Transverse colon (tissue), 4 donors: ENCODE measurements at regions not wholly inside any gene's neighbourhood (a gene's known extent, or its start where the extent isn't known, plus 50 kb on each side); places are given as distances from the start of the nearest gene placed in this dataset.

ENCODE experiments used
- DNase-seq: peaks from one replicate; pipeline ENCODE4 v3.0.0-alpha.2; 2019
- H3K27ac ChIP-seq, 4 donors: fragments of 200-600 bp; sonication (generic); 2 replicates each; pipeline ENCODE4 v1.5.1; 2016 to 2018; ENCODE audit warnings: inconsistent platforms in 4 of 4
- H3K27me3 ChIP-seq: fragments of 200-600 bp; sonication (generic); 2 replicates; pipeline ENCODE4 v1.5.1; 2017; ENCODE audit warnings: inconsistent platforms
- H3K36me3 ChIP-seq, 4 donors: fragments of 200-600 bp; sonication (generic); 2 replicates each; pipeline ENCODE4 v1.5.1; 2017 to 2019; ENCODE audit warnings: inconsistent platforms in 4 of 4
- H3K4me1 ChIP-seq, 4 donors: fragments of 200-600 bp; sonication (generic); 2 replicates each; pipeline ENCODE4 v1.5.1; 2017 to 2020; ENCODE audit warnings: inconsistent platforms in 4 of 4
- H3K4me3 ChIP-seq, 4 donors: fragments of 200-600 bp; sonication (generic); 1 replicate in 1 of 4; 2 replicates in 3 of 4; pipeline versions ENCODE4 v1.5.1 to v1.6.1; 2017 to 2019; ENCODE audit warnings: inconsistent platforms in 4 of 4
- H3K9me3 ChIP-seq, 2 donors: fragments of 200-600 bp; sonication (generic); 2 replicates each; pipeline ENCODE4 v1.5.1; 2017 to 2019; ENCODE audit warnings: inconsistent platforms in 2 of 2
- CTCF ChIP-seq, 5 experiments: fragments of 200-600 bp in 3 of 5; fragments of 450-650 bp in 2 of 5; sonication (generic) in 3 of 5; IDR thresholded peaks; 1 replicate in 2 of 5; 2 replicates in 3 of 5; pipeline ENCODE4 v1.5.1; 2016 to 2017; ENCODE audit warnings: antibody characterized with exemption in 5 of 5, inconsistent platforms in 3 of 5, mild to moderate bottlenecking in 2 of 5, moderate library complexity in 1 of 5
- EP300 ChIP-seq: sonication (generic); formaldehyde crosslinking; IDR thresholded peaks from one replicate; pipeline ENCODE4 v1.6.1; 2017; ENCODE audit warnings: antibody characterized with exemption, low read depth
- POLR2A ChIP-seq: fragments of 450-650 bp; IDR thresholded peaks from one replicate; pipeline ENCODE4 v1.6.1; 2016; ENCODE audit warnings: antibody characterized with exemption, mild to moderate bottlenecking, moderate library complexity
- POLR2AphosphoS5 ChIP-seq, 3 donors: sonication (generic); formaldehyde crosslinking; IDR thresholded peaks; one replicate each; pipeline ENCODE4 v1.6.1; 2016; ENCODE audit warnings: antibody characterized with exemption in 3 of 3
- WGBS, 2 donors: methylation state at CpG; one replicate each; pipeline ENCODE4 v1.1.5; 2018; ENCODE audit warnings: low coverage in 1 of 2; 5-methylcytosine and 5-hydroxymethylcytosine counted together
- in situ Hi-C, 4 donors: fragments of 200-750 bp; cut with MboI; loops; one replicate each; pipeline versions ENCODE4 v1.15.0 to v1.15.1; 2017; ENCODE audit warnings: low sequenced_read_pairs in 3 of 4, low pct_ligation_motif_present in 1 of 4, low pct_unique_long_range_greater_than_20kb in 1 of 4
- intact Hi-C: fragments of 100-400 bp; cut with DNase I; formaldehyde crosslinking; loops from one replicate; pipeline ENCODE4 v1.15.1; 2023; ENCODE audit warnings: low total_unique reads

DNA sequence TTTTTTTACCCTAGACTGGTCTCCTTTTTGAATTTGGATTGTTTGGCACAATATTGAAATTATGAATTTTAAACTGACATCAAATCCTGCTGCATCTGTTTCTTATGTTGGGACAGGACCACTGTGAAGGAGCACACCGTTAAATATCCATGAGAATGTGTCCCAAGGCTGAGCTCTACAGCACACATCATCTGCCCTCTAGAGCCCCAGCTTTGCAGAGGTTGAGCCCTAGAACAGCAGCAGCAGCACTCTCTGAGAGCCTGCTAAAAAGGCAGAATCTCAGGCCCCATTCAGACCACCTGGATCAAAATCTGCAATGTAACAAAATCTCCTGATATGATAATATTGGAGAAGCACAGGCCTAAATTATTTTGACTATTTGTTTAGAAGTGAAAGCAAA lies 192.1 kb upstream of the CCN2 start:
- no peak overlapping the region for H3K4me3 ChIP-seq
- no peaks in the 10 kb centered on the region for H3K9me3 ChIP-seq
- no peaks in the 10 kb centered on the region for H3K36me3 ChIP-seq
- no peak overlapping the region for H3K27ac ChIP-seq
- intact Hi-C loops (no loop called here), in situ Hi-C loops (no loop called here)
- no peaks in the 10 kb centered on the region for H3K27me3 ChIP-seq
- no peak for DNase-seq
- H3K4me1 ChIP-seq = no peaks in the 10 kb centered on the region
- 60% methylated on average over 1 of the region's 1 CpG; no CpG with 5 or more reads in 1 of the 2 donors for WGBS, 2 donors
- TF ChIP-seq CTCF (IDR thresholded peaks at IDR 0.05) (no peak), POLR2AphosphoS5 (IDR thresholded peaks at IDR 0.05) (no peak), POLR2A (no peak), EP300 (no peak)

DNA sequence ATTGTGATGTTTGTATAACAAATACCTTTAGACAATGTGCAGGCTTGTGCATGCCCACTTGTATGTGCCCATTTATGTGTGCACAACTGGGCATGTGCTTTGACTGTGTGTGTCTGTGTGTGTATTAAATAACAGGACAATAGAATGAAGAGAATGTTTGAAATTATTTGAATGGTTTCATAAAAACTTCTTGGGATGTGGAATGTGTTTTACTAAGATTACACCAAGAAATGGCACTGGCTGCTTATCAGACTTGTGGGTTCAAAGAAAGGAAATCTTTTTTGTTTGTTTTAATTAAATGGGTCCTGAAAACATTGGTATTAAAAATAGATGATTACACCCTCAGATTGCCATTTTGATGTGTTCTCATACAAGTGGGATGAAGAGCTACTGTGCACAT lies 191.6 kb upstream of the CCN2 start:
- H3K9me3 ChIP-seq = no peaks in the 10 kb centered on the region
- no peak overlapping the region for H3K4me3 ChIP-seq
- DNase-seq = no peak
- TF ChIP-seq POLR2AphosphoS5 (IDR thresholded peaks at IDR 0.05) = no peak
- TF ChIP-seq CTCF (IDR thresholded peaks at IDR 0.05) = no peak
- TF ChIP-seq POLR2A = no peak
- TF ChIP-seq EP300 = no peak
- no peaks in the 10 kb centered on the region for H3K4me1 ChIP-seq
- H3K27me3 ChIP-seq = no peaks in the 10 kb centered on the region
- in situ Hi-C loops (no loop called here), intact Hi-C loops (no loop called here)
- no peak overlapping the region for H3K27ac ChIP-seq
- H3K36me3 ChIP-seq = no peaks in the 10 kb centered on the region

DNA sequence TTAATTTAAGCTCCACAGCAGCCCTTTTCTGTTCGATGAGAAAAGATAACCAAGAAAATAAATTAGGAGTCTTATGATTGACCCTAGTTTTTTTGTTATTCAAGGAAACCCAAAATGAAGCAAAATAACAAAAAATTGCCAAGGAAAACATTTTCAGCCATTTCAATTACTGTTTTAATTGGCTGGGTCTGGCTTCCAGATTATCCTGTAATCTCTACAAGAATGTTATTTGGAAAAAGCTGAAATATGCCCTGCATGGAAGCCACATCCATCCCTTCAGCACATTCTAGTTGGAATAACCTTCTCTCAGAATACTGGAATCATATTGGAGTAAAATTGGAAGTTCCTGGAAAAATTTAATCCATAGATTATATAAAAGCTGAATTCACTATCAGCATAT lies 191.1 kb upstream of the CCN2 start:
- Histone ChIP-seq H3K4me1 (no peaks in the 10 kb centered on the region), H3K27me3 (no peaks in the 10 kb centered on the region), H3K9me3 (no peaks in the 10 kb centered on the region), H3K36me3 (no peaks in the 10 kb centered on the region), H3K4me3 (no peak overlapping the region), H3K27ac (no peak overlapping the region)
- no peak for DNase-seq
- intact Hi-C loops (no loop called here), in situ Hi-C loops (no loop called here)
- TF ChIP-seq CTCF (IDR thresholded peaks at IDR 0.05) = no peak
- TF ChIP-seq EP300 = no peak
- TF ChIP-seq POLR2A = no peak
- TF ChIP-seq POLR2AphosphoS5 (IDR thresholded peaks at IDR 0.05) = no peak
- 73 to 84% methylated on average over 1 of the region's 1 CpG for WGBS, 2 donors

GRCh38 chr6:132140189-132140588 lies 189.0 kb upstream of the CCN2 start:
- DNase-seq = no peak
- H3K9me3 ChIP-seq = no peaks in the 10 kb centered on the region
- TF ChIP-seq EP300 = no peak
- no peak for TF ChIP-seq POLR2AphosphoS5 (IDR thresholded peaks at IDR 0.05)
- no peak for TF ChIP-seq POLR2A
- TF ChIP-seq CTCF (IDR thresholded peaks at IDR 0.05) = no peak
- no peaks in the 10 kb centered on the region for H3K36me3 ChIP-seq
- in situ Hi-C loops (no loop called here), intact Hi-C loops (no loop called here)
- no peak overlapping the region for H3K4me3 ChIP-seq
- no peaks in the 10 kb centered on the region for H3K27me3 ChIP-seq
- H3K27ac ChIP-seq = no peak overlapping the region
- 96 to 100% methylated on average over 2 to 3 of the region's 3 CpGs for WGBS, 2 donors
- H3K4me1 ChIP-seq = no peaks in the 10 kb centered on the region
